ENCODE measurements at regions not wholly inside any gene's neighbourhood (a gene's known extent, or its start where the extent isn't known, plus 50 kb on each side); places are given as distances from the start of the nearest gene placed in this dataset.

GRCh38 chr13:89862011-89862690, 1485.3 kb upstream of the MIR17HG start:
- Histone ChIP-seq H3K4me1 (ENCODE audit: insufficient read depth, low read length) (no peaks in the 10 kb centered on the region), H3K36me3 (ENCODE audit: insufficient read depth, low read depth, low read length) (no peaks in the 10 kb centered on the region), H3K9ac (ENCODE audit: low read depth, low read length) (no peak overlapping the region), H3K27ac (ENCODE audit: low read length) (no peak overlapping the region), H3K9me3 (ENCODE audit: insufficient read depth, low read depth, low read length) (no peaks in the 10 kb centered on the region), H3K4me3 (ENCODE audit: low read length) (no peak overlapping the region), H3K27me3 (ENCODE audit: insufficient read depth, low read length) (no peaks in the 10 kb centered on the region)

GRCh38 chr13:89862691-89863036, 1484.8 kb upstream of the MIR17HG start:
- Histone ChIP-seq H3K36me3 (ENCODE audit: insufficient read depth, low read depth, low read length) (no peaks in the 10 kb centered on the region), H3K9me3 (ENCODE audit: insufficient read depth, low read depth, low read length) (no peaks in the 10 kb centered on the region), H3K9ac (ENCODE audit: low read depth, low read length) (no peak overlapping the region), H3K27ac (ENCODE audit: low read length) (no peak overlapping the region), H3K4me1 (ENCODE audit: insufficient read depth, low read length) (no peaks in the 10 kb centered on the region), H3K4me3 (ENCODE audit: low read length) (no peak overlapping the region), H3K27me3 (ENCODE audit: insufficient read depth, low read length) (no peaks in the 10 kb centered on the region)

- Histone ChIP-seq H3K4me1 (ENCODE audit: insufficient read depth, low read length) (no peaks in the 10 kb centered on the region), H3K36me3 (ENCODE audit: insufficient read depth, low read depth, low read length) (no peaks in the 10 kb centered on the region), H3K27ac (ENCODE audit: low read length) (no peak overlapping the region), H3K27me3 (ENCODE audit: insufficient read depth, low read length) (no peaks in the 10 kb centered on the region), H3K9me3 (ENCODE audit: insufficient read depth, low read depth, low read length) (no peaks in the 10 kb centered on the region), H3K4me3 (ENCODE audit: low read length) (no peak overlapping the region), H3K9ac (ENCODE audit: low read depth, low read length) (no peak overlapping the region)
Observed at GRCh38 chr13:89865164-89866064, 1482.1 kb upstream of the MIR17HG start.

DNA sequence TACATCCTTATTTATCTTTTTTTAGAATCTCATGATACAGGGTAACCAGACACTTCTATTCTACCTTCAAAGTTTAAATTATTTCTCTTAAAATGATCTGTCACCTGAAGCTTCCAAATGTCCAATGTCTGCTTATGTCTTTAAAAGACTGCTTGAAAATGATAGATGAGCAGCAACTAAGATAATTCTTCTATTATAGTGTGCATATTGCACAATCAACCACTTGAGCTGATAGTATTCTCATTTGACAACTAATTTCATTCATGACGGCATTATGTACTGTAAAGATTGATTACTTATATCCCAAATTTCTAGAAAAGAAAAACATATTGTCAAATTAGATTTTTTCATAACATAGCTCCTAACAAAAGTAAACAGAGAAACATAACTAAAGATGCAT, 1478.2 kb upstream of the MIR17HG start:
- Histone ChIP-seq H3K4me3 (ENCODE audit: low read length) (no peak overlapping the region), H3K27me3 (ENCODE audit: insufficient read depth, low read length) (no peaks in the 10 kb centered on the region), H3K36me3 (ENCODE audit: insufficient read depth, low read depth, low read length) (no peaks in the 10 kb centered on the region), H3K9ac (ENCODE audit: low read depth, low read length) (no peak overlapping the region), H3K4me1 (ENCODE audit: insufficient read depth, low read length) (no peaks in the 10 kb centered on the region), H3K9me3 (ENCODE audit: insufficient read depth, low read depth, low read length) (no peaks in the 10 kb centered on the region), H3K27ac (ENCODE audit: low read length) (no peak overlapping the region)

- no peaks in the 10 kb centered on the region for H3K4me1 ChIP-seq (ENCODE audit: insufficient read depth, low read length)
- no peaks in the 10 kb centered on the region for H3K9me3 ChIP-seq (ENCODE audit: insufficient read depth, low read depth, low read length)
- no peaks in the 10 kb centered on the region for H3K27me3 ChIP-seq (ENCODE audit: insufficient read depth, low read length)
- no peak overlapping the region for H3K9ac ChIP-seq (ENCODE audit: low read depth, low read length)
- no peak overlapping the region for H3K27ac ChIP-seq (ENCODE audit: low read length)
- H3K36me3 ChIP-seq (ENCODE audit: insufficient read depth, low read depth, low read length), result no peaks in the 10 kb centered on the region
- no peak overlapping the region for H3K4me3 ChIP-seq (ENCODE audit: low read length)
Observed at GRCh38 chr13:89878904-89879303, 1468.6 kb upstream of the MIR17HG start.

DNA sequence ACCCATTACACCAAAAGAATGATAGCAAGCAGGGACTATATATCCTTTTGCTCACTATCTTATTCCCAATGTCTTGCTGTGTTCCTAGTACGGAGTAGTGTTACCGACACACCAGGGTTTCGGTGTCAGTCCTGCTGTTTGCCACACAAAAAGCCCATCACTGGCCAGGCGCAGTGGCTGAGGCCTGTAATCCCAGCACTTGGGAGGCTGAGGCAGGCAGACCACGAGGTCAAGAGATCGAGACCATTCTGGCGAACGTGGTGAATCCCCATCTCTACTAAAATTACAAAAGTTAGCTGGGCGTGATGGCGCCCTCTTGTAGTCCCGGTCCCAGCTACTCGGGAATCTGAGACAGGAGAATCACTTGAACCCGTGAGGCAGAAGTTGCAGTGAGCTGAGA, 1467.3 kb upstream of the MIR17HG start:
- H3K4me1 ChIP-seq (ENCODE audit: insufficient read depth, low read length), result no peaks in the 10 kb centered on the region
- no peak overlapping the region for H3K27ac ChIP-seq (ENCODE audit: low read length)
- H3K4me3 ChIP-seq (ENCODE audit: low read length), result no peak overlapping the region
- H3K27me3 ChIP-seq (ENCODE audit: insufficient read depth, low read length), result no peaks in the 10 kb centered on the region
- no peaks in the 10 kb centered on the region for H3K9me3 ChIP-seq (ENCODE audit: insufficient read depth, low read depth, low read length)
- no peak overlapping the region for H3K9ac ChIP-seq (ENCODE audit: low read depth, low read length)
- no peaks in the 10 kb centered on the region for H3K36me3 ChIP-seq (ENCODE audit: insufficient read depth, low read depth, low read length)

GRCh38 chr13:89883893-89884448, 1463.5 kb upstream of the MIR17HG start:
- Histone ChIP-seq H3K4me1 (ENCODE audit: insufficient read depth, low read length) (no peaks in the 10 kb centered on the region), H3K27ac (ENCODE audit: low read length) (no peak overlapping the region), H3K27me3 (ENCODE audit: insufficient read depth, low read length) (no peaks in the 10 kb centered on the region)

DNA sequence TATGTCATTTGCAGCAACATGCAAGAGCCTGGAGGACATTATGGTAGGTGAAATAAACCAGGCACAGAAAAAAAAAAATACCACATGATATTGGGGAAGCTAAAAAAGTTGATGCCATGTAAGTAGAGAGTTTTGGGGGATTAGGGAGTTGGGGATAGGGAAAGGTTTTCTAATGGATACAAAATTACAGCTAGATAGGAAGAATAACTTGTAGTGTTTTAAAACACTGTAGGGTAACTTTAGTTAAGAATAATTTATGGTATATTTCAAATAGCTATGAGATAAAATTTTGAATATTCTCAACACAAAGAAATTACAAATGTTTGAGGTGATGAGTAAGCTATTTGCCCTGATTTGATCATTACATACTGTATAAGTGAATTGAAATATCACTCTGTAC, 1456.7 kb upstream of the MIR17HG start:
- H3K27ac ChIP-seq (ENCODE audit: low read length), result no peak overlapping the region
- H3K9ac ChIP-seq (ENCODE audit: low read depth, low read length), result no peak overlapping the region
- H3K4me1 ChIP-seq (ENCODE audit: insufficient read depth, low read length), result no peaks in the 10 kb centered on the region
- H3K27me3 ChIP-seq (ENCODE audit: insufficient read depth, low read length), result no peaks in the 10 kb centered on the region
- H3K36me3 ChIP-seq (ENCODE audit: insufficient read depth, low read depth, low read length), result no peaks in the 10 kb centered on the region
- no peaks in the 10 kb centered on the region for H3K9me3 ChIP-seq (ENCODE audit: insufficient read depth, low read depth, low read length)
- no peak overlapping the region for H3K4me3 ChIP-seq (ENCODE audit: low read length)

More at GRCh38 chr13:89883893-89884448, 1463.5 kb upstream of the MIR17HG start:
- Histone ChIP-seq H3K9me3 (ENCODE audit: insufficient read depth, low read depth, low read length) (no peaks in the 10 kb centered on the region), H3K9ac (ENCODE audit: low read depth, low read length) (no peak overlapping the region), H3K36me3 (ENCODE audit: insufficient read depth, low read depth, low read length) (no peaks in the 10 kb centered on the region), H3K4me3 (ENCODE audit: low read length) (no peak overlapping the region)

GRCh38 chr13:89891416-89891815, 1456.1 kb upstream of the MIR17HG start:
- Histone ChIP-seq H3K36me3 (ENCODE audit: insufficient read depth, low read depth, low read length) (no peaks in the 10 kb centered on the region), H3K27me3 (ENCODE audit: insufficient read depth, low read length) (no peaks in the 10 kb centered on the region), H3K9me3 (ENCODE audit: insufficient read depth, low read depth, low read length) (no peaks in the 10 kb centered on the region), H3K4me1 (ENCODE audit: insufficient read depth, low read length) (no peaks in the 10 kb centered on the region), H3K27ac (ENCODE audit: low read length) (no peak overlapping the region), H3K9ac (ENCODE audit: low read depth, low read length) (no peak overlapping the region), H3K4me3 (ENCODE audit: low read length) (no peak overlapping the region)

GRCh38 chr13:89897681-89898080, 1449.8 kb upstream of the MIR17HG start:
- no peaks in the 10 kb centered on the region for H3K4me1 ChIP-seq (ENCODE audit: insufficient read depth, low read length)
- H3K27me3 ChIP-seq (ENCODE audit: insufficient read depth, low read length), result no peaks in the 10 kb centered on the region
- H3K9ac ChIP-seq (ENCODE audit: low read depth, low read length), result no peak overlapping the region
- H3K27ac ChIP-seq (ENCODE audit: low read length), result no peak overlapping the region
- no peaks in the 10 kb centered on the region for H3K36me3 ChIP-seq (ENCODE audit: insufficient read depth, low read depth, low read length)
- no peak overlapping the region for H3K4me3 ChIP-seq (ENCODE audit: low read length)
- H3K9me3 ChIP-seq (ENCODE audit: insufficient read depth, low read depth, low read length), result no peaks in the 10 kb centered on the region

DNA sequence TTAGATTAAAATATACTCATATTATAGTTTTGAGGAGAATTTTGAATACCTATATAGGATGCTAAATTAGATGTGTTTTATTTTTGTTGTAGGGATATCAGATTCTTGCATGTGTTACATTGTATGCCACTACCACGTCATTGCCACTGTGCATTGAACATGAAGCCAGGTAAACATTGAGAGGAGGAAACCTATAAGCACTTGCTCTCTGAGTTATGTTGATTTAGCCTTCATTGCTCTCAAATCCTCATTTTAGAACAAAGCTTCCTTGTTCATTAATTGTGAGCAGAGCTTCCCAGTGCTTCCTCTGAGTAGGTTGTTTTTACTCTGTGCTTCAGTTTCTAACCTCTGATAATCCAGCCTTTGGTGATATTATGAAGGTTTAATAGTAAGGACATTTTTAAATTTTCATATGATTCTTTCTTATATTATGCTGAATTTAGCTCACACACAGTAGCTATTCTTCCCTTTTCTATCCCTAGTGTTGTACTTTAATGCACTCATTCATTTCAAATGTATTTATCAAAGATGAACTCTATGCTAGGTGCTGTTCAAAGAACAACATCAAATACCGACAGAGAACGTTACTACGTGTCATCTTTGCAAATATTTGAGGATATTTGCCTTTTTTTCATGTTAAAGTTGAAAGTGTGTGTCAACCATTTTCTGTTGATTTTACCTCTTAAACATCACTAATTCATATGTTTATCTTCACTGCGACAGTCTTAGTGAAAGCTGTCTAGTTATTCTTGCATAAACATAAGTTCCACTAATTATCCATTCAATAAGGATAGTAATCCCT, 1448.0 kb upstream of the MIR17HG start:
- H3K9ac ChIP-seq (ENCODE audit: low read depth, low read length), result no peak overlapping the region
- H3K27me3 ChIP-seq (ENCODE audit: insufficient read depth, low read length), result no peaks in the 10 kb centered on the region
- H3K27ac ChIP-seq (ENCODE audit: low read length), result no peak overlapping the region
- H3K9me3 ChIP-seq (ENCODE audit: insufficient read depth, low read depth, low read length), result no peaks in the 10 kb centered on the region; the same call in 1 of the 2 replicates
- H3K4me3 ChIP-seq (ENCODE audit: low read length), result no peak overlapping the region
- no peaks in the 10 kb centered on the region for H3K36me3 ChIP-seq (ENCODE audit: insufficient read depth, low read depth, low read length)
- H3K4me1 ChIP-seq (ENCODE audit: insufficient read depth, low read length), result no peaks in the 10 kb centered on the region
